Pancreas (tissue), 10 donors: ENCODE measurements at regions not wholly inside any gene's neighbourhood (a gene's known extent, or its start where the extent isn't known, plus 50 kb on each side); places are given as distances from the start of the nearest gene placed in this dataset.

Experiments
- ATAC-seq, 4 donors: fragments of 200-7000 bp; cut with Tn5 transposase; one replicate each; pipeline versions ENCODE4 v1.8.0 to v1.9.1; 2020; ENCODE audit warnings: mild to moderate bottlenecking in 4 of 4, moderate library complexity in 4 of 4
- DNase-seq, 6 donors: peaks; one replicate each; pipeline ENCODE4 v3.0.0-alpha.2; 2020
- FAIRE-seq: peaks from 2 replicates; lab custom pipeline; 2012; peaks lifted over from hg19 to GRCh38; lab: Jason Lieb, UNC
- H3K27ac ChIP-seq, 4 donors: fragments of 200-600 bp; sonication (generic); 1 replicate in 3 of 4; 2 replicates in 1 of 4; pipeline versions ENCODE4 v1.5.0 to v1.8.0; 2020
- H3K27me3 ChIP-seq, 4 donors: fragments of 200-600 bp; one replicate each; pipeline ENCODE4 v1.8.0; 2021
- H3K36me3 ChIP-seq, 3 donors: fragments of 200-600 bp; sonication (generic) in 1 of 3; one replicate each; pipeline versions ENCODE4 v1.5.0 to v1.8.0; 2020 to 2021
- H3K4me1 ChIP-seq, 3 donors: fragments of 200-600 bp; one replicate each; pipeline ENCODE4 v1.8.0; 2021
- H3K4me3 ChIP-seq, 4 donors: fragments of 200-600 bp; sonication (generic) in 2 of 4; one replicate each; pipeline versions ENCODE4 v1.5.0 to v1.8.0; 2020 to 2021
- H3K9me3 ChIP-seq, 4 donors: fragments of 200-600 bp; one replicate each; pipeline ENCODE4 v1.8.0; 2021
- WGBS, 2 donors: extraction: QIAGEN DNeasy Blood & Tissue Kit; methylation state at CpG; one replicate each; pipeline ENCODE4 v1.1.7; 2013; 5-methylcytosine and 5-hydroxymethylcytosine counted together
- intact Hi-C, 3 donors: fragments of 100-400 bp; cut with DNase I; formaldehyde crosslinking; loops; one replicate each; pipeline versions ENCODE4 v1.11.1 to v1.14.2; 2022
- TF ChIP-seq, protein P1 (sequence below), 4 donors: fragments of 200-600 bp; sonication (generic) in 3 of 4; IDR thresholded peaks; one replicate each; pipeline versions ENCODE4 v1.5.0 to v1.8.0; 2021; ENCODE audit warnings: antibody characterized with exemption in 4 of 4
- donor health status: healthy with polysubstance abuse.
- donor health status: DM: no; HTN: no; CAD: no; lungs with moderate emphysema.
- donor health status: DM: no; HTN: no; CAD: no.
- donor health status: control.
- donor health status: control.
- donor health status: Bipolar disorder and iron deficiency.
- donor health status: DM: yes; HTN: yes; CAD: no.
- donor health status: DM: no; HTN: no; CAD: no.
- donor health status: DM: no; HTN: no; CAD: no.
- donor health status: DM: yes; HTN: yes; CAD: no.

DNA sequence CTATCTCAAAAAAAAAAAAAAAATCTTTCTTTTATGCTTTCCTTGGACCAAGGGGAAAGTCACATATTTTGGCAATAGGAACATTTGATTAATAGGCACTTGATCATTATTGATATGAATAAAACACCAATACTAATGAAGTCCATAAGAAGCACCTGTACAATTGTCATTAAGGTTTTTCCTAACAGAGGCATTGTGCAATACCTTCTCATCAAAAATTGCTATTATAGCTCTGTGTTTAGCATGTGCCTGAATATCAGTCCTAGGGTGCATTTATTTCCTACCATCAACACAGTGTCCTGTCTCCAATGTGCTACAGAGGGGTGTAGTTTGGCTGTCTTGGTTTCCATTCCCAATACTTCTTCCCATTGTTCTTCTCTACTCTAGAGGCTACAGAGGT, 483.8 kb upstream of the SPRED2 start:
- Histone ChIP-seq H3K27me3 (no peaks in the 10 kb centered on the region), H3K36me3 (no peaks in the 10 kb centered on the region), H3K27ac (no peak overlapping the region), H3K4me3 (no peak overlapping the region), H3K9me3 (no peaks in the 10 kb centered on the region), H3K4me1 (peaks cover 0 to 9% (median 0%) of the 10 kb centered on the region in 3 donors)
- TF ChIP-seq, protein P1, sequence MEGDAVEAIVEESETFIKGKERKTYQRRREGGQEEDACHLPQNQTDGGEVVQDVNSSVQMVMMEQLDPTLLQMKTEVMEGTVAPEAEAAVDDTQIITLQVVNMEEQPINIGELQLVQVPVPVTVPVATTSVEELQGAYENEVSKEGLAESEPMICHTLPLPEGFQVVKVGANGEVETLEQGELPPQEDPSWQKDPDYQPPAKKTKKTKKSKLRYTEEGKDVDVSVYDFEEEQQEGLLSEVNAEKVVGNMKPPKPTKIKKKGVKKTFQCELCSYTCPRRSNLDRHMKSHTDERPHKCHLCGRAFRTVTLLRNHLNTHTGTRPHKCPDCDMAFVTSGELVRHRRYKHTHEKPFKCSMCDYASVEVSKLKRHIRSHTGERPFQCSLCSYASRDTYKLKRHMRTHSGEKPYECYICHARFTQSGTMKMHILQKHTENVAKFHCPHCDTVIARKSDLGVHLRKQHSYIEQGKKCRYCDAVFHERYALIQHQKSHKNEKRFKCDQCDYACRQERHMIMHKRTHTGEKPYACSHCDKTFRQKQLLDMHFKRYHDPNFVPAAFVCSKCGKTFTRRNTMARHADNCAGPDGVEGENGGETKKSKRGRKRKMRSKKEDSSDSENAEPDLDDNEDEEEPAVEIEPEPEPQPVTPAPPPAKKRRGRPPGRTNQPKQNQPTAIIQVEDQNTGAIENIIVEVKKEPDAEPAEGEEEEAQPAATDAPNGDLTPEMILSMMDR (IDR thresholded peaks at IDR 0.05), result no peak
- no peak for FAIRE-seq
- intact Hi-C loops, result no loop called here
- no peak for ATAC-seq
- no peak for DNase-seq

DNA sequence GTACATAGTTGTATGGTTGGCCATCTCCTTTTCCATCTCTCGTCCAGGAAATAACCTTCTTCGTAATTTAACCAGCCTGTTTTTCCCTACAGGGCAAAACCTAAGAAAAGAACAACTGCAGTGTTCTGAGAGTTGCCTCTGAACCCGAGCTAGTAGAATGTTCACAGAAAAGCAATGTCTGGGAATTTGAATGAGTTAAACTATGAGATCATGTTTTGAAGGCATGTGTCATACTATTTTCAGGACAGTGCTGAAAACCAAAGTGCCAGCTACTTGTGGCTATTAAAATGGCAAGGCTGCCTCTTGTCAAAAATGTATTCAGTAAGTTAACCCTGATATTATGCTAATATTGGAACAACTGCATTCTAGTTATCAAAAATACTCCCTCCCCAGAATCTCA, 482.9 kb upstream of the SPRED2 start:
- FAIRE-seq, result no peak
- Histone ChIP-seq H3K4me3 (no peak overlapping the region), H3K36me3 (no peaks in the 10 kb centered on the region), H3K27me3 (no peaks in the 10 kb centered on the region), H3K9me3 (no peaks in the 10 kb centered on the region), H3K27ac (no peak overlapping the region), H3K4me1 (peaks cover 0 to 9% (median 0%) of the 10 kb centered on the region in 3 donors)
- no peak for DNase-seq
- TF ChIP-seq, protein P1 (IDR thresholded peaks at IDR 0.05), result no peak
- WGBS, 2 donors, result 81 to 91% methylated on average over 3 of the region's 3 CpGs
- intact Hi-C loops, result no loop called here
- no peak for ATAC-seq

DNA sequence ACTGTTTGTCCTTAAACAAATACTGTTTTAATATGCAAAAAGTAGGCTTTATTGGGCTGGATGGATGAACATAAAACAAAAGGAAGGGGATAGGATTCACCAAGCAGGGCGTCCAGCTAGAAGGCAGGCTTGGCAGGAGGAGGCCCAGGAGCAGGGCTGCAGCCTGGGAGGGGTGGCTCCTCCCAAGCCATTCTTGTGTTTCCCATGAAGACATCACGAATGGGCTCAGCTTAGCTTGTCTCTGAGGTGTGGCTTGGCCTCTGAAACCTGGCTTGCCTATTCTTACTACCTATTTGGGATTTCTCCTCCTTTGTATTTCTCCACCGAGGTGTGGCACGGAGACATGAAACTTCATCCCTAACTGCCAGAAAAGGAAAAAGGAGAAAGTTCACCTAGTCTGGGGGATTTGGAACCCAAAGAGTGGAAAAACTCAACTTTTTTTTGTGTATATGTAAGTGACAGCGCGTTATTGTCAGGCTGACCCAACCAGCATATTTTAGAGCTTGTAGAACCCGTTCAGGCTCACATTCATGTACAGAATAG, 481.9 kb upstream of the SPRED2 start:
- H3K4me3 ChIP-seq, result no peak overlapping the region
- H3K9me3 ChIP-seq, result no peaks in the 10 kb centered on the region
- FAIRE-seq (no peak), ATAC-seq (peak in 1 of 4 donors; percentile 44), DNase-seq (no peak)
- H3K27me3 ChIP-seq, result no peaks in the 10 kb centered on the region
- TF ChIP-seq, protein P1 (IDR thresholded peaks at IDR 0.05), result no peak
- H3K27ac ChIP-seq, result no peak overlapping the region
- peaks cover 0 to 9% (median 0%) of the 10 kb centered on the region in 3 donors for H3K4me1 ChIP-seq
- H3K36me3 ChIP-seq, result no peaks in the 10 kb centered on the region
- intact Hi-C loops, result no loop called here
- 66 to 68% methylated on average over 7 of the region's 7 CpGs for WGBS, 2 donors

DNA sequence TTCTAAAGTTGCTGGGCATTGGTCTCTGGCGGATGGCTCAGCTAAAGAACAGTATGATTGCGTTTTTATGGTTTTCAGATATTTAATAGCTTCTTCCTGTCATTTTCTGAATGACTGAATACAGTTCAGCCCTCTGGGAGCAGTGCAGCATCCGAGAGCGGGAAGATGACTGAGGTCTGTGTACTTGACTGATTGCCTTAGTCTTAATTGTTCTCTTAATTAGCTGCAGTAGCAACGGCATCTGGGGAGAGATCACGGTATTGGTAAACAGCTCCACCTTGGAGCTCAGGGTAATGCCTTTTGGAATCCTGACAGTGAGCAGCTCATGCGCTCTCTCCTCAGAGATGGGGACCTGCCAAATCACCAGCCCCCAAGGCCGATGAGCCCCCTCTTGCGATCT, 481.4 kb upstream of the SPRED2 start:
- intact Hi-C loops, result no loop called here
- Histone ChIP-seq H3K9me3 (no peaks in the 10 kb centered on the region), H3K4me1 (peaks cover 0 to 9% (median 0%) of the 10 kb centered on the region in 3 donors), H3K27me3 (no peaks in the 10 kb centered on the region), H3K36me3 (no peaks in the 10 kb centered on the region), H3K4me3 (no peak overlapping the region), H3K27ac (no peak overlapping the region)
- ATAC-seq (no peak), FAIRE-seq (no peak), DNase-seq (no peak)
- 83 to 84% methylated on average over 9 of the region's 9 CpGs for WGBS, 2 donors
- TF ChIP-seq, protein P1 (IDR thresholded peaks at IDR 0.05), result no peak

DNA sequence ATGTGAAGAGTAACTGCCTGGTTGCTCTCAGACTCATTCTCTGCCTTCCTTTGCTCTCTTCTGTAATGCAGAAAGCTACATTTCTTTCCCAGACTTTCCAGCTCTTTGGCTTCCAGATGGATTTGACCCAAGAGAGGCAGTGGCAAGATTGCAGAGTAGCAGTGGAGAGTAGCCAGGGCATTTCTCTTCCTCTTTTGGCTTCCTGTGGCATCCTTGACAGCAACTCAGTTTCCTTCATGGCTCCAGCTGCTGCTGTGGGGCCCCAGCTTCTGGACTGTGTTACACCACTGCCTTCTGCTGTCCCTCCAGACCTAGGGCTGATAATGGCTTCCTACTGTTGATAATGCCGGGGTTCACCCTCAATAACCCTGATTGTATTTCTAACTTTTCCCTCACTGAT, 469.4 kb upstream of the SPRED2 start:
- DNase-seq, result no peak
- peak in 1 of 4 donors; percentile 35 for ATAC-seq
- TF ChIP-seq, protein P1 (IDR thresholded peaks at IDR 0.05), result no peak

More for the DNA sequence above, 469.4 kb upstream of the SPRED2 start:
- H3K4me1 ChIP-seq, result no peaks in the 10 kb centered on the region
- WGBS, 2 donors, result 68 to 77% methylated on average over 1 of the region's 1 CpG
- no peak for FAIRE-seq
- H3K4me3 ChIP-seq, result no peak overlapping the region
- intact Hi-C loops, result no loop called here
- H3K27me3 ChIP-seq, result no peaks in the 10 kb centered on the region
- H3K27ac ChIP-seq, result no peak overlapping the region
- H3K9me3 ChIP-seq, result no peaks in the 10 kb centered on the region
- no peaks in the 10 kb centered on the region for H3K36me3 ChIP-seq
